Hepatocyte (in vitro differentiated cells): ENCODE measurements at regions not wholly inside any gene's neighbourhood (a gene's known extent, or its start where the extent isn't known, plus 50 kb on each side); places are given as distances from the start of the nearest gene placed in this dataset.

Experiments
- CTCF ChIP-seq: fragments of 200-600 bp; sonication (generic); IDR thresholded peaks from 2 replicates; pipeline ENCODE4 v1.5.1; 2016; ENCODE audit warnings: antibody characterized with exemption, mild to moderate bottlenecking; ENCODE audit not compliant: poor library complexity
- EZH2 ChIP-seq: fragments of 200-600 bp; sonication (generic); IDR thresholded peaks from 2 replicates; pipeline ENCODE4 v1.6.1; 2016; ENCODE audit warnings: antibody characterized with exemption, mild to moderate bottlenecking, borderline replicate concordance
- EZH2phosphoT487 ChIP-seq: fragments of 200-600 bp; sonication (generic); IDR thresholded peaks from one replicate; pipeline ENCODE4 v1.6.1; 2018; ENCODE audit warnings: antibody characterized with exemption, mild to moderate bottlenecking, low read depth, moderate library complexity; ENCODE audit not compliant: unreplicated experiment, severe bottlenecking

- no peak for TF ChIP-seq EZH2
- TF ChIP-seq CTCF: no peak
- no peak for TF ChIP-seq EZH2phosphoT487
Observed at GRCh38 chr3:111485086-111485485, 56.9 kb upstream of the CD96 start.
